A673 (cell line): ENCODE measurements at regions not wholly inside any gene's neighbourhood (a gene's known extent, or its start where the extent isn't known, plus 50 kb on each side); places are given as distances from the start of the nearest gene placed in this dataset.

Source experiments
- BruUV-seq: library from RNA; stranded (reverse); fragments of 400-500 nt; replicated peaks from 2 replicates; lab custom pipeline; 2021; lab: Mats Ljungman, UMichigan
- CTCF ChIA-PET: fragments of 300-600 bp; sonication (Branson Sonifier 250); formaldehyde crosslinking; loops from one replicate; lab custom pipeline; 2022; ENCODE audit warnings: antibody characterized with exemption; lab: Charles Lee
- POLR2A ChIA-PET: fragments of 300-600 bp; sonication (Branson Sonifier 250); formaldehyde crosslinking; loops from one replicate; lab custom pipeline; 2022; ENCODE audit warnings: antibody characterized with exemption; ENCODE audit not compliant: low non-redundant PET; lab: Charles Lee
- DNase-seq: peaks from one replicate; pipeline ENCODE4 v3.0.0-alpha.2; 2015; ENCODE audit warnings: low spot score
- H3K27ac ChIP-seq: fragments of 200-600 bp; sonication (generic); 2 replicates; pipeline ENCODE4 v1.5.1; 2016; ENCODE audit warnings: mixed run types, low read depth, mild to moderate bottlenecking, mixed read lengths, antibody characterized with exemption, low read length; ENCODE audit not compliant: poor library complexity, severe bottlenecking
- H3K27me3 ChIP-seq: fragments of 200-600 bp; sonication (generic); replicated peaks from 2 replicates; pipeline ENCODE4 v1.6.1; 2017; ENCODE audit warnings: mixed run types, low read depth, mild to moderate bottlenecking, mixed read lengths, antibody characterized with exemption, low read length; ENCODE audit not compliant: insufficient read depth, poor library complexity
- H3K36me3 ChIP-seq: fragments of 200-600 bp; sonication (generic); 2 replicates; pipeline ENCODE4 v1.6.1; 2016; ENCODE audit warnings: mixed run types, mild to moderate bottlenecking, mixed read lengths, antibody characterized with exemption, low read length; ENCODE audit not compliant: insufficient read depth, poor library complexity, severe bottlenecking
- H3K4me1 ChIP-seq: fragments of 200-600 bp; sonication (generic); 2 replicates; pipeline ENCODE4 v1.6.1; 2017; ENCODE audit warnings: mixed run types, mild to moderate bottlenecking, mixed read lengths, antibody characterized with exemption, low read length; ENCODE audit not compliant: insufficient read depth, poor library complexity, severe bottlenecking
- H3K4me3 ChIP-seq: fragments of 200-600 bp; sonication (generic); 2 replicates; pipeline ENCODE4 v1.5.1; 2016; ENCODE audit warnings: low read depth, mixed run types, mild to moderate bottlenecking, mixed read lengths, low read length; ENCODE audit not compliant: poor library complexity, severe bottlenecking
- H3K9me3 ChIP-seq: fragments of 200-600 bp; sonication (generic); 2 replicates; pipeline ENCODE4 v1.6.1; 2016; ENCODE audit warnings: mixed run types, low read depth, mild to moderate bottlenecking, mixed read lengths, antibody characterized with exemption, low read length; ENCODE audit not compliant: poor library complexity, severe bottlenecking
- CTCF ChIP-seq: fragments of 300-800, 200-600 bp; sonication (generic); conservative IDR thresholded peaks from 2 replicates; pipeline ENCODE4 v1.5.1; 2017; ENCODE audit warnings: low read depth, mild to moderate bottlenecking, antibody characterized with exemption, low read length, moderate library complexity, mixed read lengths
- EZH2 ChIP-seq: fragments of 200-600 bp; sonication (generic); IDR thresholded peaks from 2 replicates; pipeline ENCODE4 v1.6.1; 2017; ENCODE audit warnings: borderline replicate concordance, low read depth, mild to moderate bottlenecking, mixed read lengths, antibody characterized with exemption, low read length; ENCODE audit not compliant: poor library complexity, severe bottlenecking
- intact Hi-C: fragments of 100-400 bp; cut with micrococcal nuclease; formaldehyde crosslinking; loops from one replicate; pipeline ENCODE4 v1.10.0; 2022; ENCODE audit not compliant: unreplicated experiment

DNA sequence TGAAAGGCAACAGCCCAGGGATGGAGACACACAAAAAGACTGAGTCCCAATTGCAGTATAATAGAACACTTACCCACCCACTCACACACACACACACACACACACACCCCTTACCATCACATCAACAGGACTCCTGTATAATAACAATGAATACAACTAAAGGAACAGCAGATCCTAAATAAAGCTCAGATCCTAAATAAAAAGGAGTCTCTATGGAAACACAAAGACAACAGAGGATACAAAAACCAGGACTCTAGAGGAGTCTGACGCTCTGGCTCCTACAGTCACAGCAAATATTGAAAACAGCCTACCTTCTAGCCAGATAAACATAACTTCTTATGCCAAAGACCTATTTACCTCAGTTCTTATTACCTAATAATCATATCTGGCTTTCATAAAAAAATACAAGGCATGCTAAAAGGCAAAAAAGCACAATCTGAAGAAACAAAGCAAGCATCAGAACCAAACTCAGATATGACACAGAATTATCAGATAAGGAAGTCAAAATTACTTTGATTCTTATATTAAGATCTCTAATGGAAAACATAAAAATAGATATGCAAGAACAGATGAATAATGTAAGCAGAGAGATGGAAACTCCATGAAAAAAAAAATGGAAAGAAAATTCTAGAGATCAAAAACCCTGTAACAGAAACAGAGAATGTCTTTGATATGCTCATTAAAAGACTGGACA is 134.9 kb downstream of the MMUT start:
- peaks cover 5% of the 10 kb centered on the region for H3K9me3 ChIP-seq
- H3K36me3 ChIP-seq: no peaks in the 10 kb centered on the region
- DNase-seq: no peak
- ChIA-PET POLR2A (no interaction called here), CTCF (no interaction called here)
- no peaks in the 10 kb centered on the region for H3K27me3 ChIP-seq
- BruUV-seq: no TSS peak
- H3K4me3 ChIP-seq: no peak overlapping the region
- TF ChIP-seq CTCF (no peak), EZH2 (no peak)
- H3K4me1 ChIP-seq: peaks cover 4% of the 10 kb centered on the region
- intact Hi-C loops: no loop called here
- H3K27ac ChIP-seq: no peak overlapping the region

DNA sequence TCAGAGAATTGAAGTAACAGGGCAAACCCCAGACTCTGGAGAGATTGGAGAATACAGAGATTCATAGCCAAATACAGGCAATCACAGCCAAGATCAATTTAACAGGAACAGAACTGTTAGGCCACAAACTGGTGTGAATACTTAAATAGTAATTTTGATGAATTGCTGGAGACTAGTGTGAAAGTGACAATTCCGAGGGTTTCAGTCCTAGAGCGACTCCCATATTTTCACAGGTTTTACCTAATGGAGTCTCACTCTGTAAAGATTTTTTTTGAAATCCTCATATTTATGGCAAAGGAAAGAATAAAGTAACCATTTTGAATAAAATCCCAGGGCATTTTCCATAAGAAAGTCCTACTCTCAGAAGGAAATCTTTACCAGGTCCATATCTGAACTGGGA is 135.5 kb downstream of the MMUT start:
- Histone ChIP-seq H3K4me3 (no peak overlapping the region), H3K36me3 (no peaks in the 10 kb centered on the region), H3K4me1 (peaks cover 4% of the 10 kb centered on the region), H3K27ac (no peak overlapping the region), H3K9me3 (peaks cover 5% of the 10 kb centered on the region), H3K27me3 (no peaks in the 10 kb centered on the region)
- intact Hi-C loops: no loop called here
- TF ChIP-seq EZH2 (no peak), CTCF (no peak)
- ChIA-PET POLR2A (no interaction called here), CTCF (no interaction called here)
- DNase-seq: no peak
- BruUV-seq: no TSS peak

- ChIA-PET POLR2A (no interaction called here), CTCF (no interaction called here)
- Histone ChIP-seq H3K4me1 (peaks cover 4% of the 10 kb centered on the region), H3K9me3 (peaks cover 5% of the 10 kb centered on the region), H3K36me3 (no peaks in the 10 kb centered on the region), H3K27ac (no peak overlapping the region), H3K4me3 (no peak overlapping the region), H3K27me3 (no peaks in the 10 kb centered on the region)
- no peak for DNase-seq
- BruUV-seq: no TSS peak
- intact Hi-C loops: no loop called here
- no peak for TF ChIP-seq CTCF
- no peak for TF ChIP-seq EZH2
Measured at GRCh38 chr6:49327005-49327404, 136.0 kb downstream of the MMUT start.
